Retina (tissue), 1 donor: ENCODE measurements at regions not wholly inside any gene's neighbourhood (a gene's known extent, or its start where the extent isn't known, plus 50 kb on each side); places are given as distances from the start of the nearest gene placed in this dataset.

ENCODE experiments used
- DNase-seq: peaks from one replicate; pipeline ENCODE4 v3.0.0-alpha.2; 2016

DNA sequence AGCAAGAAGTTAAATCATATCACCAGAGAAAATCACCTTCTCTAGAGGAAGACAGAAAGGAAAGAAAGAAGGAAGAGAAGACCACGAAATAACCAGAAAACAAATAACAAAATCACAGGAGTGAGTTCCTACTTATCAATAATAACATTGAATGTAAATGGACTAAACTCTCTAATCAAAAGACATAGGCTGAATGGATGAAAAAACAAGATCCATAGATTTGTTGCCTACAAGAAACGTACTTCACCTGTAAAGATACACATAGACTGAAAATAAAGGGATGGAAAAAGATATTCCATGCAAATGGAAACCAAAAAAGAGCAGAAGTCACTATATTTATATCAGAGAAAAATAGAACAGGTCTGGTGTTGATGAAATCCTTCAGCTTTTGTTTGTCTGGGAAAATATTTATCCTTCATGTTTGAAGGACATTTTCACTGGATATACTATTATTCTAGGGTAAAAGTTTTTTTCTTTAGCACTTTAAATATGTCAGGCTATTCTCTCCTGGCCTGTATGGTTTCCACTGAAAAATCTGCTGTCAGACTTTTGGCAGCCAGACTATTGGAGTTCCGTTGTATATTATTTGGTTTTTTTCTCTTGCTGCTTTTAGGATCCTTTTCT lies 202.5 kb upstream of the DUSP10 start:
- no peak for DNase-seq

DNA sequence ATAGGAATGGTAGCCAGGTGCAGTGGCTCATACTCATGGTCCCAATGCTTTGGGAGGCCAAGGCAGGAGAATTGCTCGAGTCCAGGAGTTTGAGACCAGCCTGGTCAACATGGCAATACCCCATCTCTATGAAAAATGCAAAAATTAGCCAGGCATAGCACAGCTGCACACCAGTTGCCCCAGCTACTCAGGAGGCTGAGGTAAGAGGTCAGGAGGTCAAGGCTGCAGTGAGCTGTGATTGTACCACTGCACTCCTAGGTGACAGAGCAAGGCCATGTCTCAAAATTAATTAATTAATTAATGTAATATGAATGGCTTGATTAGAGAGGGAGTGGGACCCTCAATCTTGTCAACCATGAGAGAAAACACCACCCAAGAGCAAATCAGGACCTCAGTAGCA lies 198.7 kb upstream of the DUSP10 start:
- DNase-seq = no peak

DNA sequence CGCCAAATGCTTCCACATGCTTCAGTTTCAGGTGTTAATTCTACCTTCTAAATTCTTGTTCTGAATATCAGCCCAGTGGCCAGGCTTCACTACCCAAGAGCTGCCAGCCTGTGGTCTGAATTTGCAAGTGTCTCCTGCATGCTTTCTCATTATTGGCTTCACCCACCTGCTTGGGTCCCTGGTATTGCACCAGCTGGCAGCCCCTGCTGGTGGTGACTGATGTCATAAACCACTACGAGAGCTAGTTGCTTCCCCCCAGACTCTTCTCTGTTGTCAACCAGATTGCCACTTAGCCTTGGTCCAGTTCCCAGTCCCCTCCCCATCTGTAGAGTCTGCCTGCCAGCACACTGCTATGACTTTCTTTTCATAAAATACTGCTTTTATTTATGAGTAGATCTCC lies 197.7 kb upstream of the DUSP10 start:
- DNase-seq = no peak

DNA sequence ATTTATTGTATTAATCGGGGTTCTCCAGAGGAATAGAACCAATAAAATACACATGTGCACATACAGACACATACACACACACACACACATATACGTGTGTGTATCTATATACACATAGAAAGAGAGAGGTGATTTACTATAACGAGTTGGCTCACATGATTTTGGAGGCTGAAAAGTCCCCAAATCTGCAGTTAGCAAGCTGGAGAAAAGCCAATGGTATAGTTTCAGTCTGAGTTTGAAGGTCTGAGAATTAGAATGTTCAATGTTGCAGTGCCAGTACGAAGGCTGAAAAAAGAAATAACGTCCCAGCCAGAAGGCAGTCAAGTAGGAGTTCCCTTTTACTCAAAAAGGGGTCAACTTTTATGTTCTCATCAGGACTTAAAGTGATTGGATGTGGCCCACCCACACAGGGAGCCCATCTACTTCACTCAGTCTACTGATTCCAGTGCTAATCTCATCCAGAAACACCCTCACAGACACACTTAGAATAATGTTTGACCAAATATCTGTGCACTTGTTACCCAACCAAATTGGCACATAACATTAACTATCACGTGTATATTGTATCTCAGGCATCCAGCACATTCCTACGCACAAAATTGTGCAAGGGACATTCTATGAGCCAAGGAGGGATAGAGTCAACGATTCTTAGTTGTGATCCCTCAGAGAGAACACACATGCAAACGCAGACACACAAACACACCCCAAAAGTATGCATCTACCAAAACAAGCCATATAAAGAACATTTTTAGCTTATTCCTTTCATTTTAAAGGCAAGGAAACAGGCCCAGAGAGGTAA lies 195.5 kb upstream of the DUSP10 start:
- no peak for DNase-seq

DNA sequence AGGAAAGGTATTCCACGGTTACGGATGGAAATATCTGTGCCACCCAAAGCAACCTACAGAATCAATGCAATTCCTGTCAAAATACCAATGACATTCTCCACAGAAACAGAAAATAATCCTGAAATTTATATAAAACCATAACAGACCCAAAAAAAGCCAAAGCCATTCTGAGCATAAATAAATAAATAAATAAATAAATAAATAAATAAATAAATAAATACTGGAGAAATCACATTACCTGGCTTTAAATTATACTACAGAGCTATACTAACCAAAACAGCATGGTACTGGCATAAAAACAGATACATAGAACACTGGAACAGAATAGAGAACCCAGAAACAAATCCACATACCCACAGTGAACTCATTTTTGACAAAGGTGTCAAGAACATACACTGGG lies 191.9 kb upstream of the DUSP10 start:
- DNase-seq = no peak

DNA sequence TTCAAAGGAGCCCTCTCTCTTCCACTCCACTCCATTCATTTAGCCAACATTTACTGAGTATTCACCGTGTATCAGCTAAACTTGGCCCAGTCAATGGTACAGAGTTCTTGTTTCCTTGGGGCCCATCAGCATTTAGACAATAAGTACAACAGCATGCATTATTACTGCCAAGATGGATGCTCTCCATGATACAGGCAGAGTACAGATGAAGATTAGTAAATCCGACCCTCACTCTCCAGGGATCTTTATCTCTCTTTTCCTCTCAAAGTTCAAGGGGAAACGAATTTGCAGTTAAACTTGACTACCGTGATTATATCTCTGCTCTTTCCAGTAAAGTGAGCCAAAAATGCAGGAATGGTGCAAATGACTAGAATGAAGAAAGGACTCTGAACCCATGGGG lies 184.6 kb upstream of the DUSP10 start:
- no peak for DNase-seq

DNA sequence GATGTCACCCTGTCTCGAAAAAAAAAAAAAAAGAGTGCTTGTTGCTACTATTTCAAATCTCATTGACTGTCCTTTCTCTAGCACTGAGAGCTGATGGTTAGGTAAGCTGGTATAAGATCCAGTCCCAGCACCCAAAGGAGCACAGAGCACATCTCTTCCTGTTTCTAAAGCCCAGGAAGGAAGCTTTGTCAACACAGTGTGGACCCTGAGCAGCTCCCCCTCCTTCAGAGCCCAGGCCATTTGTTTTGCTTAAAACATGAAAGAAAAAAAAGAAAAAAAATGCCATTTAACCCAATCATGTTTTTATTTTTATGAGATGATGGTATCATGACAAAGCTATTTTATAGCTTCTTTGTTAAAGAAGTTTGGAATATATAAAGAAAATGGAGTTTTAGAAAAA lies 184.1 kb upstream of the DUSP10 start:
- DNase-seq = no peak

DNA sequence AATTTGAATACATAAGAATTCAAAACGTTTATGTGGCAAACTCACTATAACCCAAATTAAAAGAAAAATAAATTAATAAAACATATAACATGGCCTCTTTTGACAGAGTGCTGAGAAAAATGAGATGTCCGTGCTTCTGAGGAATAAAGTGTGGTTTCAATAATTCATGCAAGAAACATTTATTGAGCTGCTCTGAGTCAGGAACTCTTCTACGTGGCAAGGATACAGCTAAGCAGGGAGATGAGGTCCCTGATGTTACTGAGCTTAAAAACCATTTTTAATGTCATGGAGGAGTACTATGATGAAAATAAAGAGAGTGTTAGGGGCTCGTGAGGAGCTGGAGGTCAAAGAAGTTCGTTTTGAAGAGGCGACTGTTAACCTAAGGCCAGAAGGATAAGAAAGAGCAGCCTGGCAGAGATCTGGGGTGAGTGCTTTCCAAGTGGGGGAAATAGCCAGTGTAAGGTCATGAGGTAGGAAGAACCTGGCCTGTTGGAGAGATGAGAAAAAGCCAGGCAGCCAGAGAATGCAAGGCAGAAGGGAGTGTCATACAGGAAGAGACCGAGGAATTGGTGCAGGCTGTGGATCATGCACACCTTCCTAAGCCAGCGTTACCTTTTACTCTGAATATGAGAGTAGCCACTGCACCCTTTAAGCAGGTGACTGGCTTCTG lies 182.2 kb upstream of the DUSP10 start:
- peak; percentile 46 for DNase-seq

DNA sequence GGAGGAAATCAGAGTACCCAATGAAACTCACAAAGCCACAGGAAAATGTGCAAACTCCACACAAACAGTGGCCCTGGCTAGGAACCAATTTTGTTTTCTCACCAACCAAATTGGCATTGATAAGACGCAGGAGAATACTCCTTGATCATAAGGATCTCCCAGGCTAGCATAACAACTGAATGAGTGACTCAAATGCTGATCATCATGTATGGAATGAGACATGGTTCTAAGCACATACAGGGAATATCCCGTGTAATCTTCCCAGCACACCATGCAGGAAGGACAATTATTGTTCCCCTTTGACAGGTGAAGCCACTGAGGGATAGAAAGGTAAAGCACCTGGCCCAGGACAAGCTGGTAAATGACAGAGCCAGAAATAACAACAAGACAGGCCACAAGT lies 180.0 kb upstream of the DUSP10 start:
- no peak for DNase-seq

DNA sequence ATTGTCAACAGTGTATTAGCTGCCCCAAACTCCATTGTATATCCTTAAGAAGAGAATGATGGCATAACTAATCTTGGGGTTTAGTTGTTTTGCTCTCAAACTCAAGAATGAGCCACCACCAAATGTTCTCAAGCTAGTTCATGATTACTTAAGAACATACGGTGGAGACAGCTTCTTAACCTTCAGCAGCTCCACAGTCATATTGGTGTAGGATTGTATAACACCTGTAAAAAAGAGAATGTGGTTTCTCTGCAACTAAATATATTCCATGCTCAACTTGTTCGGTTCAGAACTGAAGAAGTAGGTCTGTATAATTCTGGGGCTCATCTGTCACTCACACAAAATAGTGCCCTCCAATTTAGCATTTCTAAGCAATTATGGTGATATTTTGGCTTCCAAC lies 177.9 kb upstream of the DUSP10 start:
- DNase-seq = no peak

DNA sequence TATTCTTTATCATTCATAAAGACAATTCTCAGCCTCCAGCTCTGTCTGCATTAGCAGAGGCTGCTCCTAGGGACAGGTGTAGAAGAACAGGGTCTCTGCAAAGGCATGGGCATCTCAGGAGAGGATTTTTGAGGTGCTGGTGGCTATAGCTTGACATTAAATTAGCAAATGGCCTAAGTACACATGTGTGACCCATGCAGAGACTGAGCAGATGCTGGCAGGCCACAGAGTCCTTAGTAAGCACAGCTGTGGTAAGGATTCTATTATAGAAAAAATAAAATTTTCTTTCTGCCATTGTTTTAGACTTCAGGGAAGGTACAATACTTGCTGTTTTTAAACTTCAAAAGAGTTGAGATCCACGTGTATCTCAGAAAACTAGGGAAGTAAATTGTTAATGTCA lies 177.5 kb upstream of the DUSP10 start:
- no peak for DNase-seq

DNA sequence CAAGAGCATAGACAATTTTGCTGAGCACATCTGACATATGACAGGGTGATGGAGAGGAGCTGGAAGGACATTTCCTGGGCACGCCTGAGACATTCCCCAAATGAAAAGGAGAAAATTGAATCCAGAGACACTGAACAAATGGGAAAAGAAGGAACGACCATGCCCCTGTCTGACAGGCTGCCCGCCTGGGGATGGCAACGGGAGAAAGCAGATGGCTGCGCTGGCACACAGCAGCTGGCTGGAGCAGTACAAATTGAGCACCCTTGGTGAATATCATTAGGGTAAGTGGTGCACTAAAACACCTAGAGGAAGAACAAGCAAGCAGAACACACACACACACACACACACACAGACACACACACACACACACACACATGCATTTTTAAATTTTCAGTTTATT lies 174.3 kb upstream of the DUSP10 start:
- DNase-seq = no peak

DNA sequence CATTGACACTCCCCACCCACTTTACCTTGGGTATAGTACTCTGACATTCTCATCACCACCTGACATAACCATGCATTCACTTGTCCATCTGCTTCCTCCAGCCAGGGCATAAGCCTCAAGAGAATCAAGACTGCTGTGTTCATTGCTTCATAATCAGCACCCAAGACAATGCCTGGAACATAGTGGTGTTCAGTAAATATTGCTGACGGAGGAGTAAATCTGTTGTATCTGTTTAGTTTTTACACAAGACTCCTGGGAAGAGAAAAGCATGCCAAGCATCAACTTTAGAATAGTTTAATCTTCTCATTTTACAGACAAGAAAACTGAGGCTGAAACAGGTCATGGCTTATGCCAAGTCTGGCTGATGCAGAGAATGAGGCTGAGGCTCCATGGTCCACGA lies 173.9 kb upstream of the DUSP10 start:
- no peak for DNase-seq

DNA sequence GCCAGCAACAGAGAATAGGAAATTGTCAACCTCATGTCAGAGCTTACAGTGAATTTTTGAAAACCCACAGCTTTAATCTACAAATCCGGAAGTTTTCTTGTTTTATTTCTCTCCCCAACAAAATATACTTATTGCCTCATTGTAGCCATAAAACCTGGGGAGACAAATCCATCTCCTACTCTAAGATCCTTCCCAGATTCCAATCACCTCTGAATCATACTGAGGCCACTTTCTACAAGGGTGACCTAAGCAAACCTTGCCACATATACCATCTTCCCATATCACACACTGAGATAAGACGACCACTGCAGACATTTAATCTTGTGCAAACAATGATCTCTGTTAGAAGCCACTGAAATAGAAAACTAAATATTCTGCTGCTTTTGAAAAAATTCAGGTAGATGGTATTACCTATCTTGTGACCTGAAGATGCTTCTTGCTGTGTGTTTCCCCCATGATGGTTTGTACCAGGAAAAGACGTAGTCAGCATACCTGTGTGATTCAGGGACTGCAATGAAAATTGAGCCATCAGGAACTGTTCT lies 171.5 kb upstream of the DUSP10 start:
- no peak for DNase-seq

DNA sequence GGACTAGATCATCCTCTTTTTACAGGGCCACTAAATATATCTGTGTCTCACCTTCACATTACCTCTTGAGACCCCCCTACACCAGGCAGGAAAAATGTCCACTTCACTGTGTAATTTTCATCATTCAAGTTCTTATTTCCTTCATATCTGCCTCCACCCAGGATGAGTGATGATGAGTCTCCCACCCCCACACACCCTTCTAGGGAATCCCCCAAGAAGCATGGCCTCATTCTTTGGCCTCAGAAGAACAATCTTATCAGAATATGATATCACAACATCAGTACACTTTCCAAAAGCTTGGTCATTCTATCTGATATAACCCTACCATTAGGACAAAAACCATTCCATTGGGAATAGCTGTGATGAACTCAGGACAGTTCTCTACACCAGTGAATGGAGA lies 170.3 kb upstream of the DUSP10 start:
- DNase-seq = no peak

DNA sequence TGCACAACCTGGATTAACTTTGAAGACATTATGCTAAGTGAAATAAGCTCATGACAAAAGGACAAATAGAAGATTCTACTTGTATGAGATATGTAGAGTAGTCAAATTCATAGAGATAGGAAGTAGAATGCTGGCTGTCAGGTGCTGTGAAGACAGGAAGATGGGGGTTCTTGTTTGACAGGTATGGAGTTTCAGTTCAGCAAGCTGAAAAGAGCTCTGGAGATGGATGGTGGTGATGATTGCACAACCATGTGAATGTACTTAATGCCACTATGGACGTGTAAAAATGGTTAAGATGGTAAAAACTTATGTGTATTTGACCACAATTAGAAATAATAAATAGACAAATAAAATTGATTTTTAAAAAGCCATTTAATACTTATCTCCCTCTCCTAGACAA lies 169.8 kb upstream of the DUSP10 start:
- DNase-seq = no peak

DNA sequence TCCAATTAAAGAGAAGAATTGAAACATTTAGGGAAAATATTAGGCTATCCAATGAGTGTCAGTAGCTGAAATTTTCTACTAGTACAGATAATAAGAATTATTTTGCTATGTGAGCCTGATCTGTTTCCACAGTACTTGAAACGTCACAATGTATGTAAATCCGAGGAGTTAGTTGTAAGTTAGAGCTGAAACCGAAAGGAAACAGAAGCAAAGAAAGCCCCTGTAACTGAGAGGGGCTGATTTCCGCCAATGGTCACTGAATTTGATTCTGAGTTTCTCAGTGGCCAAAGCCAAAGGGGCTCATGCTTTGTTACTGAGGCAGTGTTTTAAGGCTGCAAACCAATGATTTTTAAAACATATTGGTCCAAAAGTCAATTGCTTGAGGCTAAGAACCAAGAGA lies 168.3 kb upstream of the DUSP10 start:
- DNase-seq = no peak

DNA sequence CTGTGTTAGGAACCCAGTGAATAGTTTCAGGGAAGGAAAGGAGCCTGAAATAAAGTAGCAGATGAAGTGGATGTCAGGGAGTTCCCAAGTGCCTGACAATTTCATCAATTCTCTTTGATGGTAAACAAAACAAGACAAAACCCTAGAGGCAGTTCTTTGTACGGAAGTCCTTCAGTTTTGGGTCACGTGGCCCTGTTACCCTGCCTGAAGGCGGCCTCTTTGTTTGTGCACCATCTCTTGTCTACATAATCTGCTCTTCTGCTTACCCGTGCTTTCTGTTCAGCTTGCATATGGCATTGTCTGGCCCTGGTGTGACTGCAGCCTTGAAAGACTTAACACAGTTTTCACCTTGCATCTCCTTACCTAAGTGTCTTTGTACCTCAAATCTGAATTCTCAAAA lies 166.7 kb upstream of the DUSP10 start:
- DNase-seq = no peak

DNA sequence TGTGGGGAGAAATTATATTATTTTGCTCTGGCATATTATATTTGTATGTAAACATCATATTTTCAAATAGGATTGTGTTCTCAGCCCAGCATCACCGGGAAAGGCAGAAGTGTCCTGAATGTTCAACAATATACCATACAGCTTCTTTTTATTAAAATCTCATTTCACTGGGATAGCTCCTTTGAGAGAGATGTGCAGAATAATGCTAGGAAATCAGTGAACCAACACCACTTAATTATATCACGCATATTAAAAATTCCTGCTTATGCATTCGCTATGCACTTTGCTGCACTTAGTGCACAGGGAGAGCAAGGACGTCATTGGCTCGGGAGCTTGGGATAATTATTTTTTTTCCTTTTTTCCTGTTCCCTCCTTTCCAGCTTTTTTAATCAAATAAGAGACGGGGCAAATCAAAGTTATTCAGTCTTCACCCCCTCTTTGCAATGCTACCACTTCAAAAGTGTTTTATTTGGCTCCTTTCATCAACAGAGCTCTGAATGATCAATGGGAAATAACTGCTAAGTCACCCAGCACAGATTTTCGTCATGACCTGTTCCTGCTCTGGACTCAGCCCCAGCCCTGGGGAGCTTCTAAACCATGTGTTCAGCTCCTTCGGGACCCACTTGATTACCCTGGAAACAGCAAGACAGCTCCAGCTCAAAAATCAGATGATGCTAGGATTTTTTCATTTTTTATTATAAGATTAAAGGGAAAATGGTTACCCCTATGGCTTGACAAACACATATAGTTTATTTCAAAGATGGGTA lies 165.5 kb upstream of the DUSP10 start:
- no peak for DNase-seq

DNA sequence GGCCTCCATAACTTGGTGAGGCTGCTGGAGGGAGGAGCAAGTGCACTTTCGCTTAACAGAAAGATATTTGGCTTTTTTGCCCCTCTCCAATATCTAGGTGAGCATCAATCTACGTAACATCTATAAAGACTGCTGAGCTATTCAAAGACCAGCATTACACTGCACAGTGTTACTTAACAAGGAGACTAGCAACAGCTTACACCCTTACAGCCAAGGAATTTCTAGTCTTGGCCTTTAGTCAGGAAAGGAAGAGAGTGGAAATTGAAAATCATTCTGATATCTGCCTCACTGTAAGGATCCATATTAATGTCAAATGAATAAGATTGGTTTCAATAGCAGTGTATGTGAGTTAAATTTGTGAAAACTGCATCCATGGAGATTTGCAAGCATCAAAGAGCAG lies 163.9 kb upstream of the DUSP10 start:
- no peak for DNase-seq

DNA sequence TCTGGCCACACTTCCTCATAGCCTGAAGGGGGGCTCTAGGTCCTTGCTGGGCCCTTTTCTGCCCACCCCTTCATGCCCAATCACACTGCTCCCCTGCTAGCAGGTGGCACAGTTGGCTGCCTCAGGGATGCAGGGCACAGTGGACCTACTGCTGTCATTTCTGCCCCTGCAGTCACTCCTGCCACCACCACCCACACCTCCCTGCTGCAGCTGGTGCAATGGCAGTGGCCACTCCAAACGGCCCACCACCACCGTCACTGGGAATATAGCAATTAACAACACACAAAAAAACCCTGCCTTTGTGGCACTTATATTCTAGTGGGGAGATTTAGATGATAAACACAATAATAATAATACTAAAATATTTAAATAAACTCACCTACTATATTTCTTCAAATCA lies 162.4 kb upstream of the DUSP10 start:
- DNase-seq = no peak

DNA sequence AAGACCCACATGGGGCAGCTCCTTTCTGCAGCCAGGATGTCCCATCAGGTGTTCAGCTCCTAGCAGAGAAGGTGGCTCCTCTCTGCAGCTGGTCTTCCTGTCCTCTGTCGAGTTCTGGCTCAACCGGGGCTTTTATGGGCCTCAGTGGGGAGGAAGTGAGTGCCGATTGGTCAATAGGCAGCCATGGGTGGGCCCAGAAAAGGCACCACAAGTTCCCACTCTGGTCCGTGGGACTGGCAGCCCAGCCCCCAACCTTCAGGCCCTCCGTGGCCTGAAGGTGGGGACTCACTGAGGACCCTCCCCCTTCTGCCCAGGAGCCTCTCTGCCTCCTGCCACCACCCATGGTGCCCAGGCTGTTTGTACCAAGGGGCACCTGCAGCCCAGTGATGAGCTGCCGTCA lies 161.7 kb upstream of the DUSP10 start:
- no peak for DNase-seq

DNA sequence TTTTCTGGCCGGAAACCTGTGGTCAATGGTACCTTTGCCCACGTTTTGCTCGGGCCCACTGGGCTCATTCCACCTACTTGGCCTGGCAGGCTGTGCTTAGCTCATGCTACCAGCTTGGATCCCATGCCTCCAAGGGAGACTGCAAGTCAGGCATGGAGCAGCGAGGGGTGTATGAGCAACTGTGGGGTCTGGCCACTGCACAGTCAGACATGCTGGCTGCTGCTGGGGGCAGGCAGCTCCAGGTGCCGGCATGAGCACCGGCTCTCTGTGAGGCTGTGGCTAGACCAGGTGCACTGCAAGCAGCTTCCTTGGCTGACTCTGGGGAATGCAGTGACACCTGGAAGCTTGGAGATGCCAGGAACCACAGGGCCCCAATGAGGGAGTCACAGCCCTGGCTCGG lies 161.1 kb upstream of the DUSP10 start:
- DNase-seq = no peak
